T-cell (primary cell): ENCODE measurements at regions not wholly inside any gene's neighbourhood (a gene's known extent, or its start where the extent isn't known, plus 50 kb on each side); places are given as distances from the start of the nearest gene placed in this dataset.

Experiments
- ATAC-seq, 4 experiments: fragments of 200-7000 bp in 3 of 4; fragments of 150-1000 bp in 1 of 4; cut with Tn5 transposase; replicated peaks in 1 of 4; 1 replicate in 3 of 4; 2 replicates in 1 of 4; pipeline ENCODE4 v1.10.0; 2021; ENCODE audit warnings: moderate library complexity in 3 of 4, mild to moderate bottlenecking in 2 of 4, moderate number of reproducible peaks in 1 of 4
- CTCF ChIA-PET, 2 donors: fragments of 300-600 bp; sonication (Branson Sonifier 250); formaldehyde crosslinking; loops; one replicate each; lab custom pipeline; 2022; ENCODE audit warnings: antibody characterized with exemption in 2 of 2; lab: Charles Lee
- POLR2A ChIA-PET, 2 donors: fragments of 300-600 bp; sonication (Branson Sonifier 250); formaldehyde crosslinking; loops; one replicate each; lab custom pipeline; 2022; ENCODE audit warnings: antibody characterized with exemption in 2 of 2; lab: Charles Lee
- DNase-seq, 35 experiments: peaks; one replicate each; pipeline versions ENCODE4 v3.0.0 to v3.0.0-alpha.2; 2013 to 2023
- H3K27ac ChIP-seq: one replicate; pipeline ENCODE4 v1.5.1; 2013; ENCODE audit warnings: low read length
- H3K27me3 ChIP-seq, 2 experiments: replicated peaks in 1 of 2; 1 replicate in 1 of 2; 2 replicates in 1 of 2; pipeline versions ENCODE4 v1.6.1 to v1.7.0; 2013; ENCODE audit warnings: low read length in 1 of 2, mixed read lengths in 1 of 2; ENCODE audit not compliant: control insufficient read depth in 2 of 2, insufficient read depth in 2 of 2; ENCODE audit errors: extremely low read depth in 1 of 2
- H3K36me3 ChIP-seq, 2 donors: 1 replicate in 1 of 2; 2 replicates in 1 of 2; pipeline versions ENCODE4 v1.6.1 to v1.7.0; 2013; ENCODE audit warnings: low read length in 1 of 2; ENCODE audit not compliant: control insufficient read depth in 2 of 2, insufficient read depth in 1 of 2; ENCODE audit errors: extremely low read depth in 1 of 2
- H3K4me1 ChIP-seq, 2 experiments: 1 replicate in 1 of 2; 2 replicates in 1 of 2; pipeline versions ENCODE4 v1.6.1 to v1.7.0; 2013; ENCODE audit warnings: low read length in 2 of 2, mixed read lengths in 1 of 2; ENCODE audit not compliant: insufficient read depth in 2 of 2, control insufficient read depth in 1 of 2; ENCODE audit errors: extremely low read depth in 1 of 2
- H3K4me3 ChIP-seq, 2 donors: 1 replicate in 1 of 2; 2 replicates in 1 of 2; pipeline versions ENCODE4 v1.5.1 to v1.7.0; 2013; ENCODE audit warnings: mild to moderate bottlenecking in 2 of 2, low read length in 1 of 2, moderate library complexity in 1 of 2; ENCODE audit not compliant: control insufficient read depth in 1 of 2; ENCODE audit errors: extremely low read depth in 1 of 2
- H3K9me3 ChIP-seq: 2 replicates; pipeline ENCODE4 v1.7.0; 2013
- H3K27ac Mint-ChIP-seq, 2 donors: one replicate each; pipeline ENCODE4 v1.8.0; 2020 to 2021; ENCODE audit warnings: mild to moderate bottlenecking in 2 of 2, mixed read lengths in 2 of 2
- H3K27me3 Mint-ChIP-seq, 2 donors: one replicate each; pipeline ENCODE4 v1.8.0; 2021 to 2022; ENCODE audit warnings: mixed read lengths in 2 of 2
- H3K36me3 Mint-ChIP-seq: one replicate; pipeline ENCODE4 v1.8.0; 2021; ENCODE audit warnings: mixed read lengths
- H3K4me1 Mint-ChIP-seq, 3 donors: one replicate each; pipeline ENCODE4 v1.8.0; 2020 to 2022; ENCODE audit warnings: mixed read lengths in 3 of 3, mild to moderate bottlenecking in 1 of 3
- H3K4me3 Mint-ChIP-seq, 3 donors: one replicate each; pipeline ENCODE4 v1.8.0; 2020 to 2022; ENCODE audit warnings: mild to moderate bottlenecking in 3 of 3, mixed read lengths in 3 of 3, moderate library complexity in 3 of 3
- H3K9me3 Mint-ChIP-seq, 3 donors: one replicate each; pipeline ENCODE4 v1.8.0; 2020 to 2022; ENCODE audit warnings: mixed read lengths in 3 of 3
- WGBS: methylation state at CpG from one replicate; pipeline ENCODE4 v1.1.5; 2013; ENCODE audit warnings: missing lambda C conversion rate; ENCODE audit not compliant: insufficient coverage; 5-methylcytosine and 5-hydroxymethylcytosine counted together

DNA sequence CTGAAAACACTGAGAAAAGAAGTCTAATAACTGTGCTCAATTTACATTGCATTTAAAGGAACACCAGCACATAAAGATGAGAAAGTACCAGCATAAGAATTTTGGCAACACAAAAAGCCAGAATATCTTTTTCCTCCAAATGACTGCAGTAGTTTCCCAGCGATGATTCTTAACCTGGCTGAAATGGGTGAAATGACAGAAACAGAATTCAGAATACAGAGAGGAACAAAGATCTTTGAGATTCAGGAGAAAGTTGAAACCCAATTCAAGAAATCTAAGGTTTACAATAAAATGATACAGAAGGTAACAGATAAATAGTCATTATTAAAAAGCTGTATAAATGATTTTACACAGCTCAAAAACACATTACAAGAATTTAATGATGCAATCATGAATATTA, 197.0 kb upstream of the EYS start:
- no peak overlapping the region for H3K27ac ChIP-seq
- Mint-ChIP-seq H3K4me1 (no peaks in the 10 kb centered on the region), H3K27ac (no peak overlapping the region), H3K4me3 (no peak overlapping the region), H3K27me3 (no peaks in the 10 kb centered on the region), H3K36me3 (no peaks in the 10 kb centered on the region), H3K9me3 (peaks cover 17 to 46% (median 26%) of the 10 kb centered on the region in 3 donors)
- CTCF ChIA-PET, result no interaction called here
- no peak for ATAC-seq
- H3K4me1 ChIP-seq, result no peaks in the 10 kb centered on the region
- H3K9me3 ChIP-seq, result no peaks in the 10 kb centered on the region
- H3K27me3 ChIP-seq, result no peaks in the 10 kb centered on the region
- no peak for DNase-seq
- no peak overlapping the region for H3K4me3 ChIP-seq
- no CpG with 5 or more reads among the region's 1 CpG for WGBS
- POLR2A ChIA-PET, result no interaction called here
- H3K36me3 ChIP-seq, result no peaks in the 10 kb centered on the region

DNA sequence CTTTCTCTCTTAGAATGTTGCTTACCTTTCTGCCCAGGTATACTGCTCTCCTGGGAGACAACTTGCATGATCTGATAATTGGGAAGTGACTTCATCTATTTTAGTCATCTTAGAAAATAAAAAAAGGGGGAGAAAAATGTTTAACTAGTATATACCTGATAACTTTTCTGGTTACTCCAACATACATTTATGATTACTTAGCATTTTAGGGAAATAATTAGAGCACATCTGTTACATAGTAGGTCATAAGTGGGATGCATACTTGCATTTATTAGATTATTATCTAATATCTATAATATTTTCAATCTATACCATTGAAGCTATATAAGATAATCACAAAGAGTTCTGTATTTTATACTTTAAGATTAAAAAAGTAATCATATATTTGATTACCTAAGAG, 193.9 kb upstream of the EYS start:
- ChIA-PET CTCF (no interaction called here), POLR2A (no interaction called here)
- Mint-ChIP-seq H3K27ac (no peak overlapping the region), H3K4me3 (no peak overlapping the region), H3K27me3 (no peaks in the 10 kb centered on the region), H3K9me3 (peaks cover 8 to 31% (median 25%) of the 10 kb centered on the region in 3 donors), H3K36me3 (no peaks in the 10 kb centered on the region), H3K4me1 (no peaks in the 10 kb centered on the region)
- Histone ChIP-seq H3K4me3 (no peak overlapping the region), H3K4me1 (no peaks in the 10 kb centered on the region), H3K9me3 (peaks cover 5% of the 10 kb centered on the region), H3K27ac (no peak overlapping the region), H3K27me3 (no peaks in the 10 kb centered on the region), H3K36me3 (no peaks in the 10 kb centered on the region)
- DNase-seq, result no peak
- ATAC-seq, result no peak

DNA sequence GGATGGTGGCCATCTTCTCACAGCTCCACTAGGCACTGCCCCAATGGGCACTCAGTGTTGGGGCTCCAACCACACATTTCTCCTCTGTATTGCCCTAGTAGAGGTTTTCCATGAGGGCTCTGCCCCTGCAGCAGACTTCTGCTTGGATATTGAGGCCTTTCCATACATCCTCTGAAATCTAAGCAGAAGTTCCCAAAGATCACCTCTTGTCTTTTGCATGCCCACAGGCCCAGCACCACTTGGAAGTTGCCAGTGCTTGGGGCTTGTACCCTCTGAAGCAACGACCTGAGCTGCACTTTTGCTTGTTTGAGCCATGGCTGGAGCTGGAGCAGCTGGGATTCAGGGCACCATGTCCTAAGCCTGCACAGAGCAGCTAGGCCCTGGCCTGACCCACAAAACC, 189.1 kb upstream of the EYS start:
- no peak overlapping the region for H3K4me3 Mint-ChIP-seq
- CTCF ChIA-PET, result no interaction called here
- no peak overlapping the region for H3K4me3 ChIP-seq
- H3K27ac ChIP-seq, result no peak overlapping the region
- no peak for DNase-seq
- no peaks in the 10 kb centered on the region for H3K27me3 Mint-ChIP-seq
- no peaks in the 10 kb centered on the region for H3K36me3 ChIP-seq
- H3K27me3 ChIP-seq, result no peaks in the 10 kb centered on the region
- 14% methylated on average over 1 of the region's 1 CpG for WGBS
- H3K9me3 Mint-ChIP-seq, result peaks cover 13 to 18% (median 18%) of the 10 kb centered on the region in 3 donors
- H3K9me3 ChIP-seq, result peaks cover 5% of the 10 kb centered on the region
- no peak overlapping the region for H3K27ac Mint-ChIP-seq
- no peaks in the 10 kb centered on the region for H3K4me1 ChIP-seq
- POLR2A ChIA-PET, result no interaction called here
- no peaks in the 10 kb centered on the region for H3K4me1 Mint-ChIP-seq
- no peak for ATAC-seq
- H3K36me3 Mint-ChIP-seq, result no peaks in the 10 kb centered on the region

DNA sequence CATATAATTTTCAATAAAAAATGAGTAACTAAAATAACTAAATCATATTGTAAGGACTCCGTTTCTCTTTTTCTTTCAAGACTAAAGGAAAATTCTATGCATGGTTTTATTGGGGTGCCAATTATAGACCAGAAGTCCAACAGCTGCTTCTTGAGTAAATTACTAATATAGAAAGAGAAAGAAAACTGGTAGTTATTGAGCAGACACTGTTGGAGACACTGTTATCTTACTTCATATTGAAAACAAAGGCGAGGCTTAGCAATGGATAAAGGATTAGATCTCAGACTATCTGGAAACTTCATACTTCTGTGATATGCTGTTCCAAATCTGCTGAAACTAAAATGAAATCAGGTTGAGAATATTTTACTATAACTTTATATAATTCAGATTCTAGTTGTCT, 169.6 kb upstream of the EYS start:
- no peak overlapping the region for H3K4me3 Mint-ChIP-seq
- Histone ChIP-seq H3K27me3 (no peaks in the 10 kb centered on the region), H3K27ac (no peak overlapping the region), H3K4me1 (no peaks in the 10 kb centered on the region), H3K36me3 (no peaks in the 10 kb centered on the region), H3K4me3 (no peak overlapping the region), H3K9me3 (no peaks in the 10 kb centered on the region)
- peaks cover 4 to 9% (median 8%) of the 10 kb centered on the region in 3 donors for H3K9me3 Mint-ChIP-seq
- WGBS, result no CpG with 5 or more reads among the region's 2 CpGs
- ATAC-seq (no peak), DNase-seq (no peak)
- ChIA-PET CTCF (no interaction called here), POLR2A (no interaction called here)
- H3K27ac Mint-ChIP-seq, result no peak overlapping the region
- H3K4me1 Mint-ChIP-seq, result no peaks in the 10 kb centered on the region
- no peaks in the 10 kb centered on the region for H3K36me3 Mint-ChIP-seq
- no peaks in the 10 kb centered on the region for H3K27me3 Mint-ChIP-seq

DNA sequence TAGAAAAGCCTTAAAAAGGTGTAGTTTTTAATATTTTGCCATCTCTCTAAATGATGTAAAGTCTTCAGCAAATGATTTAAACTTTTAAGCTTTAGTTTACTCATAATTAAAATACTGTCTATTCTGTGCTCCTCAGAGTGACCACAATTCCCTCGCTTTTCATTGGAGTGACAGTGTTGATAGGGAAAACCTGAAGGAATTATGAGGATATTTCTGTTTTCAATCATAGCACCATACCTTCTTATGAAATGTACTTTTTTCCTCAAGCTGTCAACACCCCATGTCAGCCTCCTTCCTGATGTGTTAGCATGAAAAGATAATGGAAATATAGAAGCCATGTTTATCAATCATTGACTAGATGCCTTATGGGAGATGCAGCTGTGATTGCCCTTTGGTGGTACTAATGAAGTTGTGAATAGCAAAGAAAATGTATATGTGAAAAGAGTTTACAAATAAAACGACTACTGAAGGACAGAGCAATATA, 145.4 kb upstream of the EYS start:
- Histone ChIP-seq H3K4me3 (no peak overlapping the region), H3K27me3 (no peaks in the 10 kb centered on the region), H3K9me3 (no peaks in the 10 kb centered on the region), H3K4me1 (no peaks in the 10 kb centered on the region), H3K27ac (no peak overlapping the region), H3K36me3 (no peaks in the 10 kb centered on the region)
- ChIA-PET CTCF (no interaction called here), POLR2A (no interaction called here)
- WGBS, result no CpG with 5 or more reads among the region's 2 CpGs
- Mint-ChIP-seq H3K9me3 (peaks cover 3 to 26% (median 12%) of the 10 kb centered on the region in 3 donors), H3K4me1 (no peaks in the 10 kb centered on the region), H3K27me3 (no peaks in the 10 kb centered on the region), H3K4me3 (no peak overlapping the region), H3K36me3 (no peaks in the 10 kb centered on the region), H3K27ac (no peak overlapping the region)
- DNase-seq (no peak), ATAC-seq (no peak)

DNA sequence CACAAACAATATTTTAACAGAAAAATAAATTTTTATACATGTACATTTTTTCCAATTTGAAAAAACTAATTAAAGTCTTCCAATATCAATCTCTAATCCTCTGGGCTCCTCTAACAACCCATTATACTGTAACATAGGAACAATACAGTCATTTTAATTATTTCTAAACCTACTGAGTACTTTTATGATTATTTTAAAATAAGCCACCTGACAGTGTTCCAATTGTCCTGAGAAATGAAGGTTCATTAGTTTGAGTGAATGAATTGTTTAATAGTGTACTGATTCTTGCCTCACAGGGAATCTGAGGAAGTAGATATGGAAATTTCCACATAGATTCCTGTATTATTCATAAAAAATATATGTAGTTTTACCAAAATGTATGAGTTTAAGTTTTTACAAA, 123.1 kb upstream of the EYS start:
- H3K36me3 ChIP-seq, result no peaks in the 10 kb centered on the region
- Mint-ChIP-seq H3K27ac (no peak overlapping the region), H3K4me1 (no peaks in the 10 kb centered on the region), H3K36me3 (no peaks in the 10 kb centered on the region), H3K9me3 (peaks cover 8 to 13% (median 10%) of the 10 kb centered on the region in 3 donors), H3K4me3 (no peak overlapping the region), H3K27me3 (no peaks in the 10 kb centered on the region)
- DNase-seq (no peak), ATAC-seq (no peak)
- no peaks in the 10 kb centered on the region for H3K27me3 ChIP-seq
- ChIA-PET POLR2A (no interaction called here), CTCF (interaction anchor here in 1 of 2 donors (0.5 kb wide), 1 partner anchor 20 kb away, joined by 6 read pairs; no protein-coding TSS in a partner anchor)
- H3K27ac ChIP-seq, result no peak overlapping the region
- no peak overlapping the region for H3K4me3 ChIP-seq
- no peaks in the 10 kb centered on the region for H3K4me1 ChIP-seq
- no peaks in the 10 kb centered on the region for H3K9me3 ChIP-seq

DNA sequence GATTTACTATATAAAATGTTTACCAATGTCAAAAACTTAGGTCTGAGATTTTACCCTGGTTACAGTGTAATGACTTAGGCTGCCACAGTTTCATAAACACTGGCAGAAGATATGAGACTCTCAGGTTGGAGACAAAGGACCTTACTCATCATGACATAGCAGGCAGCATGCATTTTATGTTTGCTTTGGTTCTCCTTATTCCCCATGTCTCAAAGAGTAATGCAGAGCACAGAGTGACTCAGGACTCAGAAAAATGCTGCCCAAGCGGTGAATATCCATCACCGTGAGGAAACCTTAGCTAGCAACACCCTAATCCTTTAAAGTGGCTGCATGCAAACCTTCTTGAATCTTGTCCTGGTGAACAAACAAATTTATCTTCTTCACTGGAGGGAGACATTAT, 112.1 kb upstream of the EYS start:
- H3K27ac Mint-ChIP-seq, result no peak overlapping the region
- peaks cover 13 to 30% (median 18%) of the 10 kb centered on the region in 3 donors for H3K9me3 Mint-ChIP-seq
- ATAC-seq, result no peak
- H3K27me3 ChIP-seq, result no peaks in the 10 kb centered on the region
- no peak overlapping the region for H3K4me3 ChIP-seq
- no peaks in the 10 kb centered on the region for H3K4me1 ChIP-seq
- no peaks in the 10 kb centered on the region for H3K36me3 ChIP-seq
- WGBS, result 100% methylated on average over 1 of the region's 2 CpGs
- H3K27me3 Mint-ChIP-seq, result no peaks in the 10 kb centered on the region
- POLR2A ChIA-PET, result no interaction called here
- DNase-seq, result no peak
- H3K9me3 ChIP-seq, result no peaks in the 10 kb centered on the region
- H3K4me3 Mint-ChIP-seq, result no peak overlapping the region
- CTCF ChIA-PET, result no interaction called here
- H3K27ac ChIP-seq, result no peak overlapping the region
- no peaks in the 10 kb centered on the region for H3K4me1 Mint-ChIP-seq
- no peaks in the 10 kb centered on the region for H3K36me3 Mint-ChIP-seq
